Gastroesophageal sphincter (tissue), 3 donors: ENCODE measurements at regions not wholly inside any gene's neighbourhood (a gene's known extent, or its start where the extent isn't known, plus 50 kb on each side); places are given as distances from the start of the nearest gene placed in this dataset.

ENCODE experiments used
- EP300 ChIP-seq: sonication (generic); formaldehyde crosslinking; IDR thresholded peaks from one replicate; pipeline ENCODE4 v1.6.1; 2017; ENCODE audit warnings: antibody characterized with exemption, mild to moderate bottlenecking
- POLR2A ChIP-seq, 2 donors: fragments of 450-650 bp; IDR thresholded peaks; one replicate each; pipeline ENCODE4 v1.6.1; 2017; ENCODE audit warnings: antibody characterized with exemption in 2 of 2, mild to moderate bottlenecking in 2 of 2, moderate library complexity in 1 of 2
- POLR2AphosphoS5 ChIP-seq: sonication (generic); formaldehyde crosslinking; IDR thresholded peaks from one replicate; pipeline ENCODE4 v1.6.1; 2017; ENCODE audit warnings: antibody characterized with exemption
- TF ChIP-seq, protein P1 (sequence below), 4 experiments: fragments of 200-600 bp in 2 of 4; fragments of 450-650 bp in 2 of 4; sonication (generic) in 1 of 4; IDR thresholded peaks; one replicate each; pipeline ENCODE4 v1.5.1; 2017 to 2019; ENCODE audit warnings: antibody characterized with exemption in 4 of 4, mild to moderate bottlenecking in 2 of 4, moderate library complexity in 2 of 4

DNA sequence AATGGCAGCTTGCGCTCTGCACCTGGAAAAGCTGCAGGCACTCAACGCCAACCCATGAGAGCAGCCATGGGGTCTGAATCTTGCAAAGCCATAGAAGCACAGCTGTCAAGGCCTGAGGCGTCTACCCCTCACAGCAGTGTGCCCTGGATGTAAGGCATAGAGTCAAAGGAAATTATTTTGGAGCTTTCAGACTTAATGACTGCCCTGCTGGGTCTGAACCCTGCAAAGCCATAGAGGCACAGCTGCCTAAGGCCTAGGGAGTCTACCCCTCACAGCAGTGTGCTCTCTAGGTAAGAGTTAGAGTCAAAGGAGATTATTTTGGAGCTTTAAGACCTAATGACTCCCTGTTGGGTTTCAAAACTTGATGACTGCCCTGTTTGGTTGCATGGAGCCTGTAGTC lies 706.9 kb upstream of the VSTM2A start:
- TF ChIP-seq, protein P1, sequence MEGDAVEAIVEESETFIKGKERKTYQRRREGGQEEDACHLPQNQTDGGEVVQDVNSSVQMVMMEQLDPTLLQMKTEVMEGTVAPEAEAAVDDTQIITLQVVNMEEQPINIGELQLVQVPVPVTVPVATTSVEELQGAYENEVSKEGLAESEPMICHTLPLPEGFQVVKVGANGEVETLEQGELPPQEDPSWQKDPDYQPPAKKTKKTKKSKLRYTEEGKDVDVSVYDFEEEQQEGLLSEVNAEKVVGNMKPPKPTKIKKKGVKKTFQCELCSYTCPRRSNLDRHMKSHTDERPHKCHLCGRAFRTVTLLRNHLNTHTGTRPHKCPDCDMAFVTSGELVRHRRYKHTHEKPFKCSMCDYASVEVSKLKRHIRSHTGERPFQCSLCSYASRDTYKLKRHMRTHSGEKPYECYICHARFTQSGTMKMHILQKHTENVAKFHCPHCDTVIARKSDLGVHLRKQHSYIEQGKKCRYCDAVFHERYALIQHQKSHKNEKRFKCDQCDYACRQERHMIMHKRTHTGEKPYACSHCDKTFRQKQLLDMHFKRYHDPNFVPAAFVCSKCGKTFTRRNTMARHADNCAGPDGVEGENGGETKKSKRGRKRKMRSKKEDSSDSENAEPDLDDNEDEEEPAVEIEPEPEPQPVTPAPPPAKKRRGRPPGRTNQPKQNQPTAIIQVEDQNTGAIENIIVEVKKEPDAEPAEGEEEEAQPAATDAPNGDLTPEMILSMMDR (IDR thresholded peaks at IDR 0.05), result no peak
- TF ChIP-seq POLR2AphosphoS5, result no peak
- TF ChIP-seq POLR2A (IDR thresholded peaks at IDR 0.05), result no peak
- no peak for TF ChIP-seq EP300
